GM21447 (cell line): ENCODE measurements at regions not wholly inside any gene's neighbourhood (a gene's known extent, or its start where the extent isn't known, plus 50 kb on each side); places are given as distances from the start of the nearest gene placed in this dataset.

Experiments
- ATAC-seq: cut with Tn5 transposase; IDR thresholded peaks from one replicate; pipeline ENCODE4 v1.9.1; 2021; ENCODE audit not compliant: unreplicated experiment

DNA sequence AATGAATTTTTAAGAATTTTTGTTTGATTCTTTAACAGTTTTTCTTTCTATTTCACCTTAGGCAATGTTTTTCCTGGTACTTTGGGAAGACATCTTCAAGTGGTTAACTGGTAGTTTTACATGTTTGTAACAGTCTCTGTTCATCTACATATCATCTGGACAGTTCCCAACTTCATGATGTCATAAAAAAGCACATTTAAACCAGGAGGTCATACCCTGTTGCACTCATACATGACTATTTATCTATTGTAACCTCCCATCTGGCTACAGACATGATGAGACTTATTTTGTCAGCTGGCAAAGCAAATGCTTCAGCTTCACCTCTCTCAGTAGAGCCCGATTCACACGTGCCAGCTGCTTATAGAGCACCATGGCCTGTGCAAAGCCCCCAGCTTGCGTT, 99.8 kb upstream of the YPEL5 start:
- no peak for ATAC-seq

DNA sequence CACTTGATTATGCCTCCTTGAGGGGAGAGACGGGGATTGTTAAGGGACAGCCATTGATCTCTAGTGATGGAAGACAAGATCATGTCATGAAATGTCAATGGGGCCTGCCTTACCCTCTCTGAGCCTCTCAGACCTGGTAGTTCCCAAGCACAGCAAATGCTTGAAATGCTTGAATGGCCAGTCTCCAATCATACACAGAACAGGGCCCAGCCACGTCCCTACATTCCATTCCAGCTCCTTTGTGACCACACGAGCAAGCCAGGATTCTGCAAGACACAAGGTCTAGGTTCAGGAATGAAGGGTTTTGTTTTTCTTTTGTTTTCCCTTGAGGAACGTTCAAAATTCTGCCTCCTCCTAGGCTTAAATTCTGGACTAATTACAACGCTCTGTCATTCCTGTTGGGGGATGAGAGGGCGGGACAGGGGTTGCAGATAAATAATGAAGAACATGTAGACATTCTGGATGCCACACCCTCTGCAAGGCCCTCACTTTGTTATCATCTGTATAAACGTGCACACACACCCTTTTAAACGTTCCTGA, 98.1 kb upstream of the YPEL5 start:
- ATAC-seq, result no peak

DNA sequence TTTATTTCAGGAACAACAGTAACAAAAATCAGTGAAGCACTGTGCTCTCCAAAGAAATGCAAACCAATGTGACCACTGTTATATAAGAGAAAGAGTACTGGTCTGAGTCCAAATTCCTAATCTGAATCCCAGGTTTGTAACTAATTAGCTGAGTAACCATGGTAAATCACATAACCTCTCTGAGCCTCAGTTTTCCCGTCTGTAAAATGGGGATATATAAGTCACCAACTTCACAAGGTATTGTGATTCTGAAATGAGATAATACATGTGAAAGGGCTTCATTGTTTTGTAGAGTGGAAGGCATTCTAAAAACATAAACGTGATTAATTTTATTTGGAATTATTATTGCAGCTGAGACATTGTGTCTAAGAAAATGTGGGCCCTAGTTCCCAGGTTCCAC, 91.3 kb upstream of the YPEL5 start:
- ATAC-seq, result no peak

DNA sequence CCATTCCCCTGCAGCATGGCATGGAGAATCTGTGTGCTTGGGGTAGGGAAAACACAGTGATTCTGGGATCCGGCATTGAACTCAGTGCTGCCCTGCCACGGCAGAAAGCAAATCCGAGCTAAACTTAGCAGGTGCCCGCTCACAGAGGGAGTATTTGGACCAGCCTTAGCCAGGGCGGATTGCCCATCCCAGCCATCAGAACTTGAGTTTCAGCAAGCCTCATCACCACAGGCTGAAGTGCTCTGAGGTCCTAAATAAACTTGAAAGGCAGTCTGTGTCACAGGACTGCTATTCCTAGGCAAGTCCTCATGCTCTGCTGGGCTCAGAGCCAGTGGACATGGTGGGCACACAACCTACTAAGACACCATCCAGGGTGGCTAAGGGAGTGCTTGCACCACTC, 86.2 kb upstream of the YPEL5 start:
- no peak for ATAC-seq

DNA sequence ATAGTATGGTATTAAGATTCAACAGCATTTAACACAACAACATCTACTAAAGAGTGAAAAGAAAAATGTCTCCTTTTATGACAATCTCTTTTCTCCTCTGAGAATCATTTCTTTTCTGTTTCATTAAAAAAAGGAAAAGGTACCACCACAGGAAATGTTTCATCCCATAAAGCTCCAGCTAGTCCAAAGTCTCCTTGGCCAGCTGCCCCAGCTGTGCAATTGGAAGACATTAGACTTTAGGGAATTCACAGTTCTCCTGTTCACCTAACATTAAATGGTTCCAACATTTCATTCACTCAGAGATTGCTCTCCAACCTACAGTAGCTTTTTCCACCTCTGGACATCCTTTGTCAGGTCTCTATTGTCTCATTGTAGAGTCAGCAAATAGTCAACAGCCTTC, 78.7 kb upstream of the YPEL5 start:
- ATAC-seq, result no peak

DNA sequence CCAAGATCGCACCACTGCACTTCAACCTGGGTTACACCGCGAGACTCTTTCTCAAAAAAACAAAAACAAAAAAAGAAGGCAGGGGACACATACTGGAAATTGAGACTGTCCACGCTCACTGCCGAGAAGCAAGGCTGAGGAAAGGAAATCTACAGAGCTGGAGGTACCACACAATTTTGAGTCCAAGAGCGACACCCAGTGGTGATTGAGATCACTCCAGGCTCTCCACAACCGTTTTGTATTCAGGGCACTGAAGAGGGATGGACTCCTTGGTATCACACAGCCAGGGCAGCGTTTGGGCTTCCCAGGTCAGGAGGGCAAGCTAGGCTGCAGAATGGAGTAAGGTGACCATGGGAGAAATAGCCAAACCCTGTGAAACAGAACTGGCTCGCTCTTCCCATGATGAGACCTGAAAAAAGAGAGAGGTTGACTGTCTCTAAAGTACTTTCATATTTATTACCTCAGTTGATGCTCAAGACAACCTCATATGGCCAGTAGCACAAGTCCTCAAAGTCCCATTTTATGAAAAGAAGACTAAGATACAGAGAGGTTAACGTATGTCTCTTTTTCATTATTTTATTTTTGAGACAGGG, 74.5 kb upstream of the YPEL5 start:
- no peak for ATAC-seq

DNA sequence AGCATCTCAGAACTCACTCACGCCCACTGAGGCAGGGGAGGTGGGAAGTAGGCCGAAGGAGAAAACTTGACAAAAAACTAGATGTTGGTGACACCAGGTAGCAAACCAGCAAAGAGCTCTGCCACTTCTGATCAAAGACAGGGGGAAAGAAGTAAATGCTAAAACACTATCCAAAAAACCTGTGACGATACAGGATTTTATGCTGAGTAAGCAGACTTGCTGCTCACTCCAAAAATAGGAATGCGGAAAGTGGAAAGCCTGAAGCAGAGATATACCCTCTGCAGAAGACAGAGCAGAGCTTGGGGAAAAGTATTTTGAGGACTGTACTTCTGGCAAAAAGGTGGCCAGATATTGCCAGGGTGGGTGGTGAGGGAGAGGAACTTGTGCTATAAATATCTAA, 73.3 kb upstream of the YPEL5 start:
- ATAC-seq, result no peak

DNA sequence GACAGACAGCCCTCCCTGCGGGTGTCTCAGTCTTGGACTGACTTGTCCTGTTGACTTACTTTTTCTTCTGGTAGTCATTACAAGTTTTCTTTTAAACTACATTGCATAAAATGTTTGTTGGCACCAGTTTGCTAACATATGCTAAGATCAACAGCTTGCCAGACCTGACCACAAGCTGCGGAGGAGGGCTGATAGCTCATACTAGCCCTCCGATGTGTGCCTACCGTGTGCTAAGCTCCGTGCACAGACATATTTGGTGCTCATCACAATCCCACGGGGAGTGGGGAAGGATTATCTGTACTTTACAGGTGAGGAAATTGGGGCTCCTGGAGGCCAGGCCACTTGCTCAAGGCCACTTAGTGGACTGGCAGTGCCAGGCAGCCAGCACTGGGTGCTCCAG, 72.8 kb upstream of the YPEL5 start:
- no peak for ATAC-seq

DNA sequence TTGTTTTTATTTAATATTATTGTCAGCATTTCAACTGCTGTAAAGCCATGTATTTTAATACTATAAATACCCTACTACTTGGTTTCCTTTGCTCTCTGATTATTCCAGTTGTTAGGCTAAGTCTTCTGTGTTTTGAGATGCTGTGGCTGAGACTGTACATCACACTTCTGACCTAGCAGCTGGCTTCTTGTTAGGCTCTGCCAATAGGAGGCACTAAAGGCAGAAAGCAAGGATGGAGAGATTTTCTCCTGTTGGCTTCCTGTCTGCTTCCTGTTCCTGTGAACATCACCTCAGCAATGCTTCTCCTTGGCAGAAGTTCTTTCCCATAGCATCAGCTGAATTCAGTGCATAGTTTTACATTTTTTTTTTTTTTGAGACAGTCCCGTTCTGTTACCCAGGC, 68.3 kb upstream of the YPEL5 start:
- no peak for ATAC-seq

DNA sequence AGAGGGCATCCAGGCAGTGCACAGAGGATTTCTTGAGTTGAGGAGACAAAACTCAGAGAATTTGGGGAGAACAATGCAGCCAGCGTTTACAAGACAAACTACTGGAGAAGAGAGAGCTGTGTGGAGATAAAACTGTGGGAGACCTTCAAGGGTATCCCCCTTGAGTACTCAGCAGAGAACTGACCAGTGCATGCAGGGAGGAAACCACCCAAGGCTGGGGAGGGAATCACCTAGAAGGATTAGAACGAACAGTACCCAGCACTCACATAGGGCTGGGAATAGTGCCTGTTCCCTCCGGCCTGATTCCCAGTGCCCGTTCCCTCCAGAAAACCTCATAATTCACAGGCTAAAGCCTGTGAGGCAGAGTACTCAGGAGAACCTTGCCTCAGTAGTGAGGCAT, 61.9 kb upstream of the YPEL5 start:
- no peak for ATAC-seq

DNA sequence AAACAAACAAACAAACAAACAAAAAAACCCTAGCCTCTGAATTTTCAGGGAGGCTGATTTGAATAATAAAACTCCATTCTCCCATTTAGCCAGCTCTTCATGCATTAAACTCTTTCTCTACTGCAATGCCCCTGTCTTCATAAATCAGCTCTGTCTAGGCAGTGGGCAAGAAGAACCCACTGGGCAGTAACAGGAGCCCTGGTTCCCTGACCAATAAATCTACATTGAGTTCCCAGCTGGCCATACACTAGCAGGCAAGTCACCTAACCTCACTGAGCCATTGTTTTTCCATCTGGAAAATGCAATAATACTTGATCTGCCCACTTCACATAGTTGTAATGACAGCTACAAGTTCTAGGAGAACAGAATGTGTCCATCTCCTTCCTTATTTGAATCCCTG, 57.6 kb upstream of the YPEL5 start:
- no peak for ATAC-seq

DNA sequence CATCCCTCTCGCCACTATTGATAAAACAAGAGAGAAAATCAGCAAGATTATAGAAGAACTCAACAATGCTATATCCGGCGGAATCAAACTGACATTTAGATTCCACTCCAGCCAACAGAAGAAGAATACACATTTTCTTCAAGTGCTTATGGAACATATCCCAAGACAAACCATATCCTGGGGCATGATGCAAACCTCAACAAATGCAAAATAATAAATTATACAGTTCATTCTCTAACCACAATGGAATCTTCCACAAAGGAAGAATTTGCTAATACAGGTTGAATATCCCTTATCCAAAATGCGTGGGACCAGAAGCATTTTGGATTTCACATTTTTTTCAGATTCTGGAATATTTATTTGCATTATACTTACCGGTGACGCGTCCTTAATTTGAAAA, 51.4 kb upstream of the YPEL5 start:
- ATAC-seq, result no peak

DNA sequence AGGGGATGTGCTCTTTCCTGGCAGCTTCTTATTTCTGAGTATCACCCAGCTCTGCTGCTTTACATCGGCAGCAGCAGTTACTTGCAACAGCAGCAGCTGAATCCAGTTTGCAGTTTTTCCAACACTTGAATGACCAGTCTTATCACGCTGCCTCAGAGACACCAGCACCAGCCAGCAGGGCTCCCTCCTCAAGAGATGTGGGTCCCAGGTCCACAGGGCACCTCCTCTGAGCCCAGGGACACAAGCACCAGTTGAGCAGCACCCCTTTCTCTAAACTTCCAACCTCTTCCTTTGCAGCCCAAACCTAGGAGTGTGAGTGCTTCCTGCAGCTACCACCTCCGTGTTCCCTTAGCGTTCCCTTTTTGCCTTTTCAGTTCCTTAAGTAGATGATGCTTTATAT, 50.4 kb upstream of the YPEL5 start:
- ATAC-seq, result no peak
